ENCODE measurements at regions not wholly inside any gene's neighbourhood (a gene's known extent, or its start where the extent isn't known, plus 50 kb on each side); places are given as distances from the start of the nearest gene placed in this dataset.
"Not testable (repeated sequence)": the region's sequence is repeated elsewhere in the genome, so short reads cannot be mapped to it uniquely, and the experiment has no call there.

DNA sequence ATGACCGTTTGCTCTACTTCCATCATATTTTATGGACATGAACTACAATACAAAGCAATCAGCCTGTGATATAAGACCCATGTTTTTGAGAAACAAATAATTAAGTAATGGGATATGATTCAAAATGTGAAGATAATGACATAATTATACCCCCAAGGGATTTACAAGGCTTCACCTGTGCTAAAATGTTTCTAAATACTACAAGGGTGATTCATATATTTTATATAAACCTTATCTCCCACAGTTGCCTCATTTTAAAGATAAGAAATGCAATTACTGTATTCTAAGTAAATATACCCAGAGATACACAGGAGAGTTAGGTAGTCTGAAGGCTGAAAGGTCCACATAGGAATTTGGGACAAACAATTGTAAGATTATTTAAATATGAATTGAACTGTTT, 662.0 kb upstream of the CHD1 start:
- DNase-seq (ENCODE audit: low read depth, low spot score) = no peak

DNA sequence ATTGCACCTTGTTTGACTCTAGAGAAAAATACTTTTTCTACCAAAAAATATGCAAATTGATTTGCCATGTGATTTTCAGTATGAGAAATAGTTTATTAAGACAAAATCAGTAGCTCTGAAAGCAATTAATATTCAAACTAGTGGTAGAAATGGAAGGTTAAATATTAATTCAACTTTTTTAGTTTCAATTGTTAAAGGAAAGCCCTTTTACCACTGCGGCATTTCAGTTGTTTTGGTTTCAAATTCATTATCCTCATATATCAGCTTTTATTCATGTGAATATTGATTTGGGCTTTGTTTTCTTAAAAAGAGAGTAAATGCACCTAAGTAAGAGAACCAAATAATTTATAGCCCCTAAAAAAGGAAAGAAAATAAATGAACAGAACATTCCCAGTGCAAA, 660.6 kb upstream of the CHD1 start:
- no peak for DNase-seq (ENCODE audit: low read depth, low spot score)

DNA sequence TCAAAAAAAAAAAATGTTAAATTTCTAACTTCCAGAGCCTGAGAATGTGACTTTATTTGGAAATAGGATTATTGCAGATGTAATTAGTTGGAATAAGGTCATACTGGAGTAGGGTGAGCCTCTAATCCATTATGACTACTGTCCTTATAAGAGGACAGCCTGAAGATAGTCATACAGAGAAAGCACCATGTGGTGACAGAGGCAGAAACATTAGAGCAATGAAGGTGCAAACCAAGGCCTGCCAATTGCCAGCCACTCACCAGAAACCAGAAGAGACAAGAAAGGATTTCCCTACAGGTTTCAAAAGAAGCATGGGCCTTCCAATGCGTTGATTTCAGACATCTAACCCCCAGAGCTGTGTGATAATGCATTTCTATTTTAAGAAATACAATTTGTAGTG, 659.2 kb upstream of the CHD1 start:
- no peak for DNase-seq (ENCODE audit: low read depth, low spot score)

DNA sequence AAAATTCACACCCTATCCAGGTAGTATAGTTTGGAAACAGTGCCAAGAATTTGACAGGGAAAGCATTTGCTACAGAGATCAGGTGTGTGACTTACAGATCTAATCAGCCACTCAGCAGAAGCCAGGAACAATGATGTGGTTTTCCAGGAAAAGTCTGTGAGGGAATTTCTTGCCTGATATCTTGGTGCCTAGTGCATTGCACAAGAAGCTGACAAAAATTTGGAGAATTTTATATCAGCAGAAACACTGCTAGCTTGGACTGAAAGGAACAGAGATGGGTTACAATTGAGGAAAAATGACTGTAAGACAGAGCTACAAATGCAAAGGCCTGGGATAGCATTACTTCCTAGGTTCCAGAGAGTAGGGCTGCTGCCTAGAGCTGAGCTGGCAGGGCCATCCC, 658.1 kb upstream of the CHD1 start:
- no peak for DNase-seq (ENCODE audit: low read depth, low spot score)

DNA sequence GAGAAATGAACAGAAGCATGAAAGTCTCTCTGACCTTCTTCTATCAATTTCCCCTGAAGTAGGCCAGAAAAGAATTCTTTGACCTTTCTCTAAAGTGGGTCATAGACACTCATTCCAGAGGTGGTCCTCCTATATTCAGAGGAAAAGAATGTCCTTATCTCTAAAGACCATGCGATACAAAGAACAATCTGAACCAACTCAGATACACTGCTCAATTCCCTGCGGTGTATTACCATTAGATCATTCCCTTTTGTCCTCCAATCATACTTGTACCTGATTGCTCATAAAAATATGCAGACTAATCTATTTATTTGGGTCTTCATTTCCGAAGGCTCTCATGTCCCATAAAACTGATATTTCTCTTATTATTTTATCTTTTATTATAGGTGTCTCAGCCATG, 652.4 kb upstream of the CHD1 start:
- not testable (repeated sequence) for DNase-seq (ENCODE audit: low read depth, low spot score)

DNA sequence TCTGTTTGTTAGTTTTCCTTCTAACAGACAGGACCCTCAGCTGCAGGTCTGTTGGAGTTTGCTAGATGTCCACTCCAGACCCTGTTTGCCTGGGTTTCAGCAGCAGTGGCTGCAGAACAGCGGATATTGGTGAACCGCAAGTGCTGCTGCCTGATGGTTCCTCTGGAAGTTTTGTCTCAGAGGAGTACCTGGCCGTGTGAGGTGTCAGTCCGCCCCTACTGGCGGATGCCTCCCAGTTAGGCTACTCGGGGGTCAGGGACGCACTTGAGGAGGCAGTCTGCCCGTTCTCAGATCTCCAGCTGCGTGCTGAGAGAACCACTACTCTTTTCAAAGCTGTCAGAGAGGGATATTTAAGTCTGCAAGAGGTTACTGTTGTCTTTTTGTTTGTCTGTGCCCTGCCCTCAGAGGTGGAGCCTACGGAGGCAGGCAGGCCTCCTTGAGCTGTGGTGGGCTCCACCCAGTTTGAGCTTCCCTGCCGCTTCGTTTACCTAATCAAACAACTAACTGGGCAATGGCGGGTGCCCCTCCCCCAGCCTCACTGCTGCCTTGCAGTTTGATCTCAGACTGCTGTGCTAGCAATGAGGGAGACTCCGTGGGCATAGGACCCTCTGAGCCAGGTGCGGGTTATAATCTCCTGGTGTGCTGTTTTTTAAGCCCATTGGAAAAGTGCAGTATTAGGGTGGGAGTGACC, 634.3 kb upstream of the CHD1 start:
- not testable (repeated sequence) for DNase-seq (ENCODE audit: low read depth, low spot score)

DNA sequence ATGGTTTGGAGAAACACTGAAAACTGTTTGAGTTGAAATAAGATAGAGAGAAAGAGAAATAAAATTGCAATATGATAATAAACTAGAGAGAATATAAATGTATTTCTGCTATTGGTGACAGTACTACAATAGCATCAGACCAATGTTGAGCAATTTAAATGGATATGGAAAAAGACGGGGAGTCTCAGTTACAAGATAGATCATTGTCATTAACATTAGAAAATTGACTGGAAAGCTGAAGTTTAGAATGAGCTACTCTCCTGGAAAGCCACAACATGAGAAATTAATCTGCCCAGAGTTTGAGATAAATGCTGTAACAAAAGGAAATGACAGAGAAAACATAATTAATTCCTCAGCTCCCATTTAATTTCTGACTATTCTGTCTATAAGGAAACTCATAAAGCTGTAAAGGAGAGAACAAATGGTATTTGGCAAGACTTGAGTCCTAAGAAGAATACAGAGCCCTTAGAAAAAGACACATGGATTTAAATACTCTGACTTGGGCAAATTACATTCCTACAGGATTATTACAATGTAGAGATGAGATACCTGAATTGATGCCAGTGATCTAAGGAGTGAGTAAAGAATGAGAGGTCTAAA, 624.5 kb upstream of the CHD1 start:
- no peak for DNase-seq (ENCODE audit: low read depth, low spot score)

DNA sequence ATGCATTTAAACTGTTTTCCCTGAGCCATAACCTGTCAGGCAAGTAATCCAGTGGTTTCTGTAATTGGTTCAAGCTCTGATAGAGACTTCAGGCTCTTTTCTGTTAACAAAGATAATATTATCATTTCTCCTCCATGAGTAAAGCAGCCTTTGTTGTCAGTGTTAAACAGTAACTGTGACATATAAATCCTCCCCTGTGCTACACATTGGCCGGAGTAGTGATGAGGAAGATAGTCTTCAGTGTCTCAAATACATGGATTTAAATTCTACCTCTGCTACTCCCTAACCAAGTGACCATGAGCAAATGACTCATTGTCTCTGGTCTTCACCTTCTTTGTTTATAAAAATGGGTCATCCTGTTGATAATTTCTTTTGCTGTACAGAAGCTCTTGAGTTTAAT, 615.5 kb upstream of the CHD1 start:
- DNase-seq (ENCODE audit: low read depth, low spot score) = no peak

DNA sequence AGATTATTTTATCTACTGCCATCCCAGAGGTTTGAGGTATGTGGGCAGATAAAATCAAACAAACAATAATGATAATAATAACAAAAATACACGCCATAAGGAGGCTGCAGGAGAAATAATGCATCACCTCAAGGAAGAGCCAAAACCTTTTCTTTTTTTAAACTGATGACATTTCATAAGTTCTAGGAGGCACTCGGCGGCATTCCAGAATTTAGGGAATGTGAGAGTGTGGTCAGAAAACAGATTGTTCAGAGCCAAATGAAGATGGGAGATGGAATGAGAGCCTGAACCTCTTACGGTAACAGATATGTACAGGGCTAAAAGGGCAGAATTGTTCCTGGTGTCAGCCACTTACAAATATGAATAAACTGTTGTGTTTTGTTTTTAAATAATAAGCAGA, 615.0 kb upstream of the CHD1 start:
- no peak for DNase-seq (ENCODE audit: low read depth, low spot score)

DNA sequence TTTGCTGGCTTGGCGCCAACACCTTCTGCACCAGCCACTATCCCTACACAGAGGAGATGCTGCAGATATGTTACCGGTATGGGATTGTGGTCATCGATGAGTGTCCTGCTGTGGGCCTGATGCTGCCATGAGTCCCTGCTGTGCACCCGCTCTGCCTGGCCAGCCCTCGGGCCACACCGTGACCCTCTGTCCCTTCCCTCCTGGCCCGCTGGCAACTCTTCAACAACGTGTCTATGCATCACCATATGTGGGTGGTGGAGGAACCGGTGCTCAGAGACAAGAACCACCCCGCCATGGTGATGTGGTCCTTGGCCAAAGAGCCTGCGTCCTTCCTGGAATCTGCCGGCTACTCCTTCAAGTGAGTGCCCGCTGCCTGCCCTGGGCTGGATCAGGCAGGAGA, 605.4 kb upstream of the CHD1 start:
- not testable (repeated sequence) for DNase-seq (ENCODE audit: low read depth, low spot score)

DNA sequence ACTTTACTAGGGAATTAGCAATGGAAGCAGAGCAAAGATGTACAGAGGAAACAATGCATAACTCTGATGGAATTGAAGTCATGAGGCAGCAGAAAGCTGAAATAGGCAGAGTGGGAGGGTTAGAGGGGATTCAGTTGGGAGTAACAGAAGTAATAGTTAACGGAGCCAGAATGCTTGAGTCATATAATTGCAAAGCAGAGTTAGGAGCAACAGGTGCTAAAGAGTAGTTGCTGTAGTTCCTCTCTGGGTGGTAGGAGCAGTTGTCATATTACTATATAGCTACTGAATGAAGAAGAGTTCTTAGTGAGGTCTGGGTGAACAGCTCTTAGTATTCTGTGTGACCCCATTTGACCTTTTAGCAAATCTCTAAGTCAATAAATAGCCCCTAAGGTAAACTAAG, 592.9 kb upstream of the CHD1 start:
- DNase-seq (ENCODE audit: low read depth, low spot score) = not testable (repeated sequence)

DNA sequence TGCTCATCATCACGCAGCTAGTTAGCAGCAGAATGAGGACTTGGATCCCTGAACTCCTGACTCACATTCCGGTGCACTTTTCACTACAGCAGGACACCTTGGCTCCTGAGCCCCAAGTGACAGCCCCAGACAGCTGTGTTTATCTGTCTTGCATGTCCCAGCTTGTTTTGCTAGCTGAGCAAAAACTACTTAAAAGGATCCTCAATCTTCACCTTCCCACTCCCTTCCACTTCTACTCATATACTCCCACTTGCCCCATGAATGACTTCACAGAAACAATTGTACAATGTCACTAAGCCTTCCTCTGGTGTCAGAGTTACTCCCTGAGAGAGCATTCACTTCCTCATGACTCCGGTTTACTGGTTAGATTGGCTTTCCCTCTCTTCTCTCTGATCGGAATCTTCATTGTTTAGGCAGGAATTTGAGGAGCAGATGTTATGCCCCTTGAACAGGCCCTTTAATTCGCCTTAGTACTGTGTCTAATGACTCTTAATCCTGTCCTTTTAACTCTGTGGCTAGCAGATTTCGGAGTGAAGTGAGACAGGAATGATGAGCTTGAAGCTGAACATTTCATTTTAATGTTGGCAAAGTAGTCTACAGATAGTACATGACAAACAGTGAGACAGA, 587.2 kb upstream of the CHD1 start:
- DNase-seq (ENCODE audit: low read depth, low spot score) = not testable (repeated sequence)

DNA sequence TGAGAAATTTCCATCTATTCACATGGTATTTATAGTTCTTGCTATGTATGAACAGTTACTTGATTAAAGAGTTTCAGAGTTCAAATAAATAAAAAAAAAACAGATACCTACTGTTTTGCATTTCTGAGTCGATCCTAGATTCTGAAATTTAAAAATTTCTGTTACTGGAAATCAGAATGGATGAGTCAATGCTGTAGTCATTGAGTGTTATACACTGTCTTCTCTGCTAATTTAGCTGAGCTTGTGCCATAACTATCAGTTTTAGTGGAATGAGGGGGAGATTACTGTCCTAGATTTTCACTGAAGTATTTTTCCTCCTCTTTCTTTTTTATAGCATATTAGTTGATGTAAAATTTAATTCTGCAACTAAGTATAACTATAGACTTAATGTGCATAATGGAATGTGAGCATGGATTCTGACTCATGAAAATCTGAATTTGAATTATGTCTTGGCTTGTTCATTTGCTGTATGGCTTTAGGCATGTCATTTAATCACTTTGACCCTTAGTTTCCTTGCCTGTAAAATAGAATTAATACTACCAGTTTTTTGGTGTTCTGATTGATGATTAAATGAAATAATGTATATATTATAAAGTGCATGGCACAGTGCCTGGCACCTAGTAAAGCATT, 581.5 kb upstream of the CHD1 start:
- DNase-seq (ENCODE audit: low read depth, low spot score) = not testable (repeated sequence)

DNA sequence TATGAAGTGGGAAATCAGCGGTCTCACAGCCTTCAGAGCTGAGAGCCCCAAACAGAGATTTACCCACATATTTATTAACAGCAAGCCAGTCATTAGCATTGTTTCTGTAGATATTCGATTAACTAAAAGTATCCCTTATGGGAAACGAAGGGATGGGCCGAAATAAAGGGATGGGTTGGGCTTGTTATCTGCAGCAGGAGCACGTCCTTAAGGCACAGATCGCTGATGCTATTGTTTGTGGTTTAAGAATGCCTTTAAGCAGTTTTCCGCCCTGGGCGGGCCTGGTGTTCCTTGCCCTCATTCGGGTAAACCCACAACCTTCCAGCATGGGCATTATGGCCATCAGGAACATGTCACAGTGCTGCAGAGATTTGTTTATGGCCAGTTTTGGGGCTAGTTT, 580.3 kb upstream of the CHD1 start:
- DNase-seq (ENCODE audit: low read depth, low spot score) = not testable (repeated sequence)

DNA sequence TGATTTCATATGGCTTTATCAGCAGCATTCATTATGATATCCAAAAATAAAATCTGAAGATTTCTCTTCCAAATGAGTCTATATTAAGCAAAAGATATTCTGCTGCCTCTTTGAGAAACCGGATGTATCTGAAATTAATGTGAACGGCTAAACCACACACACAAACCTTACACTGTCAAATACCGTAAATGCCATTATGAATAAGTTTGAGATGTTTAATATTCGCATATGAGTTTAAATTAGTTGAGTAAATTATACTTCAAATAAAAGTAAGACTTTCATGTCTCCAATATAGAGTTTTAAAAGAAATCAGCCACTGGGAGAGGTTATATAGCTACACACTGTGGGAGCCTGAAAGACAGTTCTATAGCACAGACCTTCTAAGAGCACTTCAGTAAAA, 566.6 kb upstream of the CHD1 start:
- DNase-seq (ENCODE audit: low read depth, low spot score) = not testable (repeated sequence)

DNA sequence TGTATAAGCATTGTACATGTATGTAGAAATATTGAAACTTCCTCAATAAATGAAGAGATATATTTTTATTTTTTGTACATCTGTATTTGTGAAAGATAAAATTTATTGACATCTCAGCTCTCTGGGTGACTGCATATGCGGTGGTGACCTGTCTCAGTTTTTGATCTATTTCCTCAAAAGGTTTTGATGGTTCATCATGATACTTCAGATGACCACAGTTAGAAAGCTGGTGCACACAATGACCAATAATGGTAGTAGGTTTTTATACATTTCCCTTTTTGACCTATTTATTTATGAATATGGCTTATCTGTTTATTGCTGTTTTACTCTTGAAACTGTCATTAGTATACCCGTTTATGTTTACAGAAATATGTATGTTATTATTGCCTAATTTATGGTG, 549.6 kb upstream of the CHD1 start:
- not testable (repeated sequence) for DNase-seq (ENCODE audit: low read depth, low spot score)

DNA sequence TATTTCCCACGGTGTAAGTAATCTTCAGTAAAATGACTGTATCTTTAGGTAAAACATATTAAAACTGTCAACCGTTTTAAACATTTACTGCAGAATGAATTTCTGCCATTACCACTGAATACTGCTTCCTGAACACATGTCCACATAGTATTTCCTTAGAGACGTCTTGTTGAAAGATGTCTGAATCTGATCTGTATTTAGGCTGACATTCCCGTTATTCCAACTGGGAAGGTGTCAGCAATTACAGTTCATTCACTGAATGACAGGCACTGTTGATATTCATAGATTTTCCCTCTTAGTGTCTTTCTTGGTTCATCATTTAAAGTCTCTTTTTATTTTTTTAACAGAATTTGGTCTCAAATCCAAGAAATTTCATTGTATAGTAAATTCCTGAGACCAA, 544.5 kb upstream of the CHD1 start:
- not testable (repeated sequence) for DNase-seq (ENCODE audit: low read depth, low spot score)

DNA sequence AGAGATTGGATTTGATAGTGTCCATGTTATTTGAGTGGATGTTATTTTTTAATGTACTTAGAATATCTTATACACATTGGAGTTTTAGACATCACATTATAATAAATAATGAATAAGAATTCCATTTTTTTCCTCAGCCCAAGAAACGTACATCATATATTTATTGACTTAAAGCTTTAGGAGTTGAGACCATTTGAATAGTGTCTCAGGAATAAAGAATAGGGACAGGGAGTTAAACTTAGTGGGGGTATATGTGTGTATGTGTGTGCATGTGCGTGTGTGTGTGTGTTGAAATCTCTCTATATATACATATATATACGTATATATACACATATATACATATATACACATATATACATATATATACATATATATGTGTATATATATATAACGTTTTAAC, 542.9 kb upstream of the CHD1 start:
- DNase-seq (ENCODE audit: low read depth, low spot score) = not testable (repeated sequence)

DNA sequence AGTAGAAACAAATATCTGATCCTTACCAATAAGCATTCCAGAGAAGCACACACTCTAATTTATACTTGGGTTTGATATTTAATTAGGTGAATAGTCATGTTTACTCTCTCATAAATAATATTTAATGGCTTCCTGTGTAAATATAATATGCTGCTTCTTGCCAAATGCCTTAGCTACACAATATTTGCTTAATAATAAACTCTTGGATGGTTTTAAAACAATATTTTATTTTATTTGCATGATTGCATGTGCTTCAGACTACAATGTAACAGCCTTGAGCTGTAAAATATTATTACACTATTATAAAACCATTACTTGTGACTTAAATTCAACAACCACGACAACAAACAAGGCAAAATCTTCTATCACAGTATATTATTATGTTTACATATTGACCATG, 542.4 kb upstream of the CHD1 start:
- not testable (repeated sequence) for DNase-seq (ENCODE audit: low read depth, low spot score)

DNA sequence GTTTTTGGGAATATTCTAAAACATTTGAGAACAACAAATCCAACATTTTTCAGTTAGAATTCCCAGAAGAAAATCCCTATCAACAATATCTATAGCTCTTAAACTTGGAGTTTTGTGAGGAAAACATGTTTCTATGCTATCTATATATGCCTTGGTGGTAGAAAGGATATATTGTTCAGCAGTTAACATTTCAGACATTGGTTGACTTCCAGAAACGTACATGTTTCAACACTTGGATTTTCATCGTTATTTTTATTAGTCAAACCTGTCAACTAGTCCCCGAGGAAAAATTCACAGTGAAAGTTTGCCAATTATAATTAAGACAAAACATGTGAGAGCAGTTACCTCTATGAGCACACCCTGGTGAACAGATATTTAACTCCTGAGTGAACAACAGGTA, 541.8 kb upstream of the CHD1 start:
- DNase-seq (ENCODE audit: low read depth, low spot score) = not testable (repeated sequence)

DNA sequence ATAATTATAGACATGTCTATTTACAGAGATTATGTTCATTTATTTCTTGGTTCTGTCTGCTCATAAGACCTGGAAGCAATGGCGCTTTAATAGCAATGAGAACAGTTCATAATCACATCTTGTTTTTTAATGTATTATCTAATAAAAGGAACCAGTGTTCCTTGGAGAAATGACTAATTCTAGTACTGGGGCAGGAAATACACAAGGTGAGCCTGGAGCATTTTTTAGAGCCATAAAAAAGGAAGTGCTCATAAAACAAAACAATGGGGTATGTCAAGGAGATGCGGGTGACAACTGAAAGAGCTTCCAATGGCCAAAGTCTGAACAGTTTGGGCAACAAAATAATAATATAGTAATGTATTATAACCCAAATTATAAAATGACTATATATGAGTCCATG, 531.9 kb upstream of the CHD1 start:
- DNase-seq (ENCODE audit: low read depth, low spot score) = no peak

DNA sequence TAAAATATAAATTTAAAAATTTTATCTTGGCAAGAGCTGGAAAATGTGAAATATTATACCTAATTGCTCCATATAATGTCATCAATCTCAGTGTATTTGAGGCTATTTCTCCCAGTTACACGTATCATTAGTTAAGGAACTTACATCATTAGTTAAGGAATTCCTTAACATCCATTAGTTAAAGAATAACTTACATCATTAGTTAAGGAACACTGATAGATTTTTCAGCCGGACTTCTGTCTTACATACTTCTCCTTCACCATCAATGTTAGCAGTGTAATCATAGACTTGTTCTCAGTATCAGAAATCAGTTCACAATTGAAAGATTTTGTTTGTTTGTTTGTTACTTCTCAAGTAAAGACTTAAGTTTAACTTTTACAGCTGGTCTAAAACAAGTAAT, 524.4 kb upstream of the CHD1 start:
- DNase-seq (ENCODE audit: low read depth, low spot score) = no peak

DNA sequence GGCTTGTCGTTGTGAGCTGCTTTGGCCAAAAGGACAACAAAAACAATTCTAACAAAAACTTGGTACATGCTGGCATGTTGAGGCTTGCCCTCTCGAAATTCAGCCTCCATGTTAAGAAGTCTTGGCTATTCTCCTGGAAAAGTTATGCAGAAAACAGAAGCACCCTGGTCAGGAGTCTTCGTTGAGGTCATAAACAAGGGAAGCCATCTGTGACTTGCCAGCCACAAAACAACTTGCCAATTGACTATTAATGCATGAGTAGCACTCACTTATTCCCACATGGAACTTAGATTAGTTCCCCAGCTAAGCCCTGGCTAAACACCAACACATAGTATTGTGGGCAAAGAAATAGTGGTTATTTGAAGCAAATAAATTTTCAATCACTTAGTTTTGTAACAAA, 521.0 kb upstream of the CHD1 start:
- DNase-seq (ENCODE audit: low read depth, low spot score) = no peak
